Putamen (tissue), 1 donor: ENCODE measurements at regions not wholly inside any gene's neighbourhood (a gene's known extent, or its start where the extent isn't known, plus 50 kb on each side); places are given as distances from the start of the nearest gene placed in this dataset.

Source experiments
- DNase-seq: peaks from one replicate; pipeline ENCODE4 v3.0.0-alpha.2; 2016; ENCODE audit warnings: low spot score

DNA sequence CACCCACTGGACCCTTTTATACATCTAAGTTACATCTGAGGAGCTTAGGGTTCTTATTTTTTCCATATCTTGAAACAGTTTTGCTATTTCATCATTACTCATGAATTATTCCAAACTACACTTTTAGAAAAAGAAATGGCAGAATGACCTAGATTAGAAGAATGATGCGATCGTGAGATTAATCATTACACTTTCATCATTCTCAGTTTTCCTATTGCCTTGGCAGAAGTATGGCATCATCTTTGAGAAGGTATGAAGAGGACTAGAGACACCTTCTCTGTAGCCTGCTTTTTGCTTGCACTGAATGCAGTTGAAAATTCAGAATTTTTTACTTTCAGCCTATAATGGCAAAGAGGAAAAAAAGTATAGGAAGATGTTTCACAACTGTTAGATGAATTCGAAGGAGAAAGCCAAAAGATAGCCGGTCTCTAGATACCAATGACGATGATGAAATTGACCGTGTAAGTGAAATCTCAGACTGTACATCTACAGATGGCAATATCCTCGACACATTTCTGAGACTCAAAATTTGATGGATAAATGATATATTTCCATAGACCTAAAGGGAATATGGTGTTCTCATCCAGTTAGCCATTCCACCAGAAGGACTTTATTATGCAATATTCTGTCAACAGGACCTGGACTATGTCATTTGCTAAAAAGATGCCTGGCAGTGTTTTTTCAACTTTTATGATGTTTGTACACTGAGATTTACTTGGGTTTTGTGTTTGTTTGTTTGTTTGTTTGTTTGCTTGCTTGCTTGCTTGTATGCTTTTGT is 191.8 kb downstream of the TOMM20 start:
- no peak for DNase-seq

DNA sequence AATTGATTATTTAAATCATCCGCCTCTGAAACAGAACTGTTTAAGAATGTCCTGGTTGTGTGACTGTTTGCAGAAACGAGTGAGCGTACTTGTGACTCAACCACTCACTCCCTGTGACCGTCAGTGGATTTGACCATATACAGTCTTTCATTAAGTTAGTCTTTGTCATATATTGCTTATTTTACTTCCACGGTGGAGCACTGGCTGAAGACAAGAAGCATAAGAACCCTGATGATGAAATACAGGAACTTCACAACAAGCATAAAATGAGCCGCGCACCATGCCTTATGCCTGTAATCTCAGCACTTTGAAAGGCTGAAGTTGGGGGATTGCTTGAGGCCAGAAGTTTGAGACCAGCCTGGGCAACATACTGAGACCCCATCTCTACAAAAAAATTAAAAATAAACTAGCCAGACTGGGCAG is 194.0 kb downstream of the TOMM20 start:
- DNase-seq, result no peak

- DNase-seq, result no peak
These were observed 195.2 kb downstream of the TOMM20 start for GRCh38 chr1:234933475-234933874.

DNA sequence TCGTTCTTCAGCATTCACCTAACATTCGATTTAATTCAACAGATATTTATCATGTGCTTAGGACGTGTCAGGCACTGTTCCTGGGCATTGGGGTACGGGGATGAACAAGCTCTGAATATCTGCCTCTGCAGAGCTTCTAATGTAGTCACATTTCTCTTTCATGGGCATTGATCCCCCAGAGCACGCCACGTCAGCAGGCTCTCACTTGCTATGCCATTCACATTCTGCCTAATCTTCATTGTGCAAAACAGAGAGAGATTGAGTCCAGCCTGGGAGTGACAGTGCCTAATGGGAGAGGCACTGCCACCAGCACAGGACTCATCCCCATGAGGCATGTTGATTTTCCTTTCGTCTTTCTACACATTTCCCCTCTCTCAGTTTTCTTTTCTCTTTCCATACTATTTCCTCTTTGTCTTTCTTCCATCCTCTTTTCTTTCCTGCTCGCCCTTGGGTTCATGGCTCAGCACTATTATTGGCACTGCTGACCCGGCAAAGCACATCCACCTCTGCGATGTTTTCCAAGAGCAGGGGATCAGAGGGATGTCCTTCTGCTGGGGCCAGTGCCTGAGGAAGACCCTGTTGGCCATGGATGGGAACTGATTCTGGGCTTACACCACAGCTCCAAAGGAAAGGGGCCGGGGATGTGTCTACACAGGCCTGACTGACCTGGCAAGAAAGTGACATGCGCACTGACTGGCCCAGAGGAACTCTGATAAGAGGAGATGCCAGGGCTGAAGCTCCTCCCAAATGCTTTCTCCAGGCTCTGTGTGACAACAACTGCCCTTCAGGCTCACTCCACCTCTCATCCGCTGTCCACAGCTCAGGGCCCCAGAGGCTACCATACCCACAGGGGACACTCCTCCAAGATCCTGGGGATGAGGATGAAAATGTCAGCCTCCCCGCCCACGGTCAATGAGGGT is 195.9 kb downstream of the TOMM20 start:
- DNase-seq, result no peak

DNA sequence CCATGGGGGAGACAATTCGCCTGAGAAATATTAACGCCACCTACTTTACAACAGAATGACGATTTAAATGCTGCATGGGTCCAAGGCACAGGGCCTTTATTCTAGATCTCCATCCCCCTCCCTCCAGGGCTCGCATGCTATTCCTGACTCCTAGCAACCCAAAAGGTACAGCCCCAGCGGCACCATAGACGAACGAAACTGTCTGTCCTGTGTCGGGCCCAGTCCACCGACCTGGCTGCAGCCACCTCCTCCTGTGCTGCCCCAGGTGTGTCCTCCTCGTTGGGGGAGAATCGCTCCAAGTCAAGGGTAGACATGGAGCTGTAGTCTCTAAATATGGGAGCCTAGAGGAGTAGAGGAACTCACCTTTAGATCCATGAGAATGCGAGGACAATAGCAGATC is 196.5 kb downstream of the TOMM20 start:
- DNase-seq, result no peak

- DNase-seq, result no peak
These were observed 197.1 kb downstream of the TOMM20 start for GRCh38 chr1:234931404-234931973.

DNA sequence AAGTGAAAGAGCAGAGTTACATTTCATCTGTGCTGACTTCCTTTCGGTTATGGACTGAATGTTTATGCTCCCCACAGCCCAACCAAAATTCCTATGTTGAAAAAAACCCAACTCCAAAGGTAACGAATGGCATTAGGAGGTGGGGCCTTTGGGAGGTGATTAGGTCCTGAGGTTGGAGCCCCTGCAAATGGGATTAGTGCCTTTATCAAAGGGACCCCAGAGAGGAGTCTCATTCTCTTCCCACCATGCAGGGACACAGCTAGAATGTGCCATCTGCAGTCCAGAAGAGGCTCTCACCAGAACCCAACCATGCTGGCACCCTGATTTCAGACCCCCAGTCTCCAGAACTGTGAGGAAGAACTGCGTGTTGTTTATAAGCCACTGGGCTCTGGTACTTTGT is 199.3 kb downstream of the TOMM20 start:
- DNase-seq, result no peak

DNA sequence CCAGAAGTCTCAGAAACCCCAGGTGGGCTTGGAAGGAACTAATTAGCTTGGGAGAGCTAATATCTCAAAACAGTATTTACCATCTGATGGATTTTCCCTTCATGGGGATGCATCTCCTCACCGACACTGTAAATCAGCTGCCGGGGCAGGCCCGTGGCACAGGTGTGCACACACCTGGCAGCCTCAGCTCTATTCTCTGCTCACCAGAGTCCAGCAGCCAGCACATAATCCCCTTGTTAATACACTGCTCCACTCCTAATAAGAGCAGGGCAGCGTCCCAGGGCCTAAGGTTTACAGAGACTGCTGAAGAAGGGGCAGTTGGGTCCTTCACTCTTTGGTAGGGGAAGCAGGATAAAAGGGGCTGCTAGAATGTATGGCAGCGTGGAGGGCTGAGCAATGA is 200.0 kb downstream of the TOMM20 start:
- no peak for DNase-seq

- no peak for DNase-seq
These were observed 200.5 kb downstream of the TOMM20 start for GRCh38 chr1:234927971-234928640.

- no peak for DNase-seq
These were observed 201.2 kb downstream of the TOMM20 start for GRCh38 chr1:234927312-234927970.

GRCh38 chr1:234926559-234927311 is 201.9 kb downstream of the TOMM20 start:
- no peak for DNase-seq

DNA sequence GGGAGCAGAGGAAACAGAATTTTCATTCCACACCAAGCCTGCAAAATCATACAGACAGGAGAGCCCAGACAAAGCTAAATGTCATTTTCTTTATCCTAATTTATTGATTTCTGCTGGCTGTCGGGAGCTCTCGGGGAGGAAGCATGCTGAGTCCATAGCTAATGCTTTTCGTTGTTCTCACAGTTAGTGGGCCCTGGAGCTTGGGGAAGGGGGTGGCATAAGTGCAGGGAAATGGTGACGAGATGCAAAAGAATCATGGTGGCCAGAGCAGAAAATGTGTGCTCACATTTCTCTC is 202.4 kb downstream of the TOMM20 start:
- DNase-seq, result no peak

GRCh38 chr1:234925440-234926263 is 203.0 kb downstream of the TOMM20 start:
- DNase-seq, result no peak

GRCh38 chr1:234924450-234925355 is 203.9 kb downstream of the TOMM20 start:
- DNase-seq, result no peak

GRCh38 chr1:234923626-234924025 is 205.0 kb downstream of the TOMM20 start:
- no peak for DNase-seq

DNA sequence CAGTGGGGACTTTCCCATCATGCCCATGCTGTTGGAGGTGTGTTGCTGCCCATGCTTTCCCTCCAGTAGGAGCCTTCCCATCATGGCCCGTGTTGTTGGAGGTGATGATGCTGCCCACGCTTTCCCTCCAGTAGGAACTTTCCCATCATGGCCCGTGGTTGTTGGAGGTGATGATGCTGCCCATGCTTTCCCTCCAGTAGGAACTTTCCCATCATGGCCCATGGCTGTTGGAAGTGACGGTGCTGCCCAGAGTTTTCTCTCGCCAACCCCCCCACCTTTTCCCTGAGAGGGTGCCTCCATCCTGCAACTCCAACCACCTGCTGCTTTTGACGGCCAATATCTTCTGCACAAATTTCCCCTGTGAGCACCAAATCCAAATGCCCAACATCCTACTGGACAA is 205.7 kb downstream of the TOMM20 start:
- no peak for DNase-seq

DNA sequence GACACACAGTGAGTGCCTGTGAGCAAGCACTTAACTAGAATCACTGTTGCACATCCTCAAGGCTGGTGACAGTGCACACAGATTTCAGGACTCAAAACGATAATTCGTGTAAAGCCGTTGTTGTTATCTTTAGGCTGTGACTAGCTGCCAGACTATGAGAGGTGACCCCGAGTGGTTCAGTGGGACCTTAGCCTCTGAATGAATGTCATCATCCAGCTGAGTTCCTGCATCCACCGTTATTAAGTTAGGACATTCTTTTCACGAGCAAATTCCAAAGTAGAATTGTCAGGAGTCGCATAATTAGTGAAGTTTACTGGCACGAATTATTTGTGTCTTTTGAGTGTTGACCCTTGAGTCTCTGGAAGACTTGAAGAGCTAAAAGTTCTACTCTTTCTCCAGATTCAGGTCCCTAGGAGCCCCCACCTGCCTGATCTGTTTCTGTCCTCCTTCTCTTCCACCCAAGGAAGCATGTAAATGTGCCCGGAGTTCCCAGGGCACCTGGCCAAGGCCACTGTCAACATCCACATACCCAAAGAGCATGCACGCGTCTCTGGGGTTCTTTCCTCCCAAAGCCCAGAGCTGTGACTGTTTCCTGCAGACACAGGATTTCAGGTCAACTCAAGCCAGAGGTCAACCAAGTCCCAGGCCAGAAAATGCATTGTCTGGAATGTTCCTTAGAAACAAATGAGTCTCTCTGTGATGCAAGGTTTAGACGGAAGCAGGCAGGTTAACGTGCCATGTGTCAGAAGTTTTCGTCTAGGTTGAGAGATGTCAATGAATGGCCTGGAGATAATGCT is 207.2 kb downstream of the TOMM20 start:
- no peak for DNase-seq

DNA sequence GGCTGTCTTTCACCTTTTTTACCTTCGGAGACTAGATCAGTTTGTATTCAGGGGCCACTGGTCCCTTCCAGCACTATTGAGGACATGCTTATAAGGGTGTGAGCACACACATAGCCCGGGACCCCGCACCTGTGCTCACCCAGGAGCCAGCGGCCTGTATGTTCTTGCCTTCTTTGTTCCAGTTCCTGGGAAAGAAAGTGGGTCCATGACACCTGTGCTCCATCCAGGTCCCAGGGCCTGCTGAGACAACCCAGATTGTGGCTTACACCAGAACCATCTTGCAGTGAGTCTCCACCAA is 207.8 kb downstream of the TOMM20 start:
- DNase-seq, result no peak
